Right atrium auricular region (tissue), 2 donors: ENCODE measurements at regions not wholly inside any gene's neighbourhood (a gene's known extent, or its start where the extent isn't known, plus 50 kb on each side); places are given as distances from the start of the nearest gene placed in this dataset.

Experiments used
- DNase-seq: peaks from one replicate; pipeline ENCODE4 v3.0.0-alpha.2; 2019; ENCODE audit warnings: low spot score
- H3K27ac ChIP-seq, 2 donors: fragments of 200-600 bp; sonication (generic); 1 replicate in 1 of 2; 2 replicates in 1 of 2; pipeline ENCODE4 v1.5.1; 2016 to 2019
- H3K27me3 ChIP-seq, 2 donors: fragments of 200-600 bp; sonication (generic); one replicate each; pipeline versions ENCODE4 v1.5.1 to v1.6.0; 2017 to 2019
- H3K36me3 ChIP-seq: fragments of 200-600 bp; sonication (generic); one replicate; pipeline ENCODE4 v1.5.1; 2016
- H3K4me1 ChIP-seq, 2 donors: fragments of 200-600 bp; sonication (generic); one replicate each; pipeline versions ENCODE4 v1.5.1 to v1.6.0; 2017 to 2019
- H3K4me3 ChIP-seq, 2 donors: fragments of 200-600 bp; sonication (generic); 1 replicate in 1 of 2; 2 replicates in 1 of 2; pipeline ENCODE4 v1.5.1; 2017 to 2019; ENCODE audit warnings: mild to moderate bottlenecking in 1 of 2, moderate library complexity in 1 of 2
- H3K9me3 ChIP-seq, 2 donors: fragments of 200-600 bp; sonication (generic); one replicate each; pipeline ENCODE4 v1.5.1; 2019
- TF ChIP-seq, protein P1 (sequence below), 2 donors: fragments of 200-600 bp; sonication (generic); IDR thresholded peaks; one replicate each; pipeline ENCODE4 v1.5.1; 2019; ENCODE audit warnings: antibody characterized with exemption in 2 of 2

DNA sequence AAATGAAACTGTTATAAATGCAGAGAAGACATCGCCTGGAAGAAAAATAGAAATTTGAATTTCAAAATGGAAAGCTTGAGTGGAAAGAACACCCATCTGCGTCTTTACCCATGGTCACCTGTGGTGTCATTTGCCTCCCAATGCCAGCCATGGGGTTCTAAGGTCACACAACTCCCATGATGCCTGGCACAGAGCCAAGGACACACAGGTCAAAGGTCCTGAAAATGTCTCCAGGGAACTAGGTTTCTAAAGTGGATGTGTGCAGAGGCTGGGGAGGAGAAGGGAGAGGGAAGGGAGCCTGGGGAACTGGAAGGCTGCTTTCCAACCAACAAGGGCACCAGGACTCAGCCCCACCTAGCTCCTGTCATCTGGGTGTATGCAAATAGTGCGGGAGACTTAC is 724.0 kb upstream of the TMEM132C start:
- no peak overlapping the region for H3K27ac ChIP-seq
- no peaks in the 10 kb centered on the region for H3K4me1 ChIP-seq
- no peaks in the 10 kb centered on the region for H3K36me3 ChIP-seq
- H3K4me3 ChIP-seq, result no peak overlapping the region
- no peaks in the 10 kb centered on the region for H3K9me3 ChIP-seq
- TF ChIP-seq, protein P1, sequence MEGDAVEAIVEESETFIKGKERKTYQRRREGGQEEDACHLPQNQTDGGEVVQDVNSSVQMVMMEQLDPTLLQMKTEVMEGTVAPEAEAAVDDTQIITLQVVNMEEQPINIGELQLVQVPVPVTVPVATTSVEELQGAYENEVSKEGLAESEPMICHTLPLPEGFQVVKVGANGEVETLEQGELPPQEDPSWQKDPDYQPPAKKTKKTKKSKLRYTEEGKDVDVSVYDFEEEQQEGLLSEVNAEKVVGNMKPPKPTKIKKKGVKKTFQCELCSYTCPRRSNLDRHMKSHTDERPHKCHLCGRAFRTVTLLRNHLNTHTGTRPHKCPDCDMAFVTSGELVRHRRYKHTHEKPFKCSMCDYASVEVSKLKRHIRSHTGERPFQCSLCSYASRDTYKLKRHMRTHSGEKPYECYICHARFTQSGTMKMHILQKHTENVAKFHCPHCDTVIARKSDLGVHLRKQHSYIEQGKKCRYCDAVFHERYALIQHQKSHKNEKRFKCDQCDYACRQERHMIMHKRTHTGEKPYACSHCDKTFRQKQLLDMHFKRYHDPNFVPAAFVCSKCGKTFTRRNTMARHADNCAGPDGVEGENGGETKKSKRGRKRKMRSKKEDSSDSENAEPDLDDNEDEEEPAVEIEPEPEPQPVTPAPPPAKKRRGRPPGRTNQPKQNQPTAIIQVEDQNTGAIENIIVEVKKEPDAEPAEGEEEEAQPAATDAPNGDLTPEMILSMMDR (IDR thresholded peaks at IDR 0.05), result no peak
- H3K27me3 ChIP-seq, result no peaks in the 10 kb centered on the region
- no peak for DNase-seq

- no peaks in the 10 kb centered on the region for H3K36me3 ChIP-seq
- no peaks in the 10 kb centered on the region for H3K4me1 ChIP-seq
- no peak for DNase-seq
- H3K27me3 ChIP-seq, result no peaks in the 10 kb centered on the region
- no peak overlapping the region for H3K4me3 ChIP-seq
- no peaks in the 10 kb centered on the region for H3K9me3 ChIP-seq
- no peak overlapping the region for H3K27ac ChIP-seq
- TF ChIP-seq, protein P1 (IDR thresholded peaks at IDR 0.05), result no peak
Measured at GRCh38 chr12:127546721-127547505, 720.1 kb upstream of the TMEM132C start.

GRCh38 chr12:127548123-127548553 is 718.8 kb upstream of the TMEM132C start:
- Histone ChIP-seq H3K36me3 (no peaks in the 10 kb centered on the region), H3K27me3 (no peaks in the 10 kb centered on the region), H3K27ac (no peak overlapping the region), H3K9me3 (no peaks in the 10 kb centered on the region), H3K4me3 (no peak overlapping the region), H3K4me1 (no peaks in the 10 kb centered on the region)
- TF ChIP-seq, protein P1 (IDR thresholded peaks at IDR 0.05), result no peak
- no peak for DNase-seq

GRCh38 chr12:127550271-127550670 is 716.7 kb upstream of the TMEM132C start:
- Histone ChIP-seq H3K9me3 (no peaks in the 10 kb centered on the region), H3K4me3 (no peak overlapping the region), H3K27ac (no peak overlapping the region), H3K27me3 (no peaks in the 10 kb centered on the region), H3K36me3 (no peaks in the 10 kb centered on the region), H3K4me1 (no peaks in the 10 kb centered on the region)
- TF ChIP-seq, protein P1 (IDR thresholded peaks at IDR 0.05), result no peak
- DNase-seq, result no peak

GRCh38 chr12:127552838-127553237 is 714.1 kb upstream of the TMEM132C start:
- TF ChIP-seq, protein P1 (IDR thresholded peaks at IDR 0.05), result no peak
- no peak for DNase-seq
- Histone ChIP-seq H3K27ac (no peak overlapping the region), H3K9me3 (no peaks in the 10 kb centered on the region), H3K4me1 (no peaks in the 10 kb centered on the region), H3K27me3 (no peaks in the 10 kb centered on the region), H3K4me3 (no peak overlapping the region), H3K36me3 (no peaks in the 10 kb centered on the region)

DNA sequence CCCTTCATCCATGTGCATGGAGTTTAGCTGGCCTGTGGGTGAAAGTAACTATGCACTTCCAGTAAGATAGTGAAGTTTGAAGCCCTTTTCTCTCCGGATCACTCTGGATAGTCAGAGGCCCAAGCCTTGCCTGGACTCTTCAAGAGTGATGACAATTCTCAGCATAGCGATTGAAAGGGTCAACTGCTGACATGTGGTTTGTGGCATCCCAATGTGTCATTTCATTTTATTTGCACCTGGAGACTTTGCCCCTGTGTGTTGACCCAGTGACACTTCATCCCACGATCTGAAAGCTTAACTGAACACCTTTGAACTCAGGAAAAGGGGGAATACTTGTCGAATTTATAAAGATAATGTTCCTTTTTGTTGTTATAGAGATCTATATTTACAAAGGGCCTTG is 711.9 kb upstream of the TMEM132C start:
- DNase-seq, result no peak
- Histone ChIP-seq H3K27me3 (no peaks in the 10 kb centered on the region), H3K4me1 (no peaks in the 10 kb centered on the region), H3K9me3 (no peaks in the 10 kb centered on the region), H3K36me3 (no peaks in the 10 kb centered on the region), H3K27ac (no peak overlapping the region), H3K4me3 (no peak overlapping the region)
- TF ChIP-seq, protein P1 (IDR thresholded peaks at IDR 0.05), result no peak
